ENCODE measurements at regions not wholly inside any gene's neighbourhood (a gene's known extent, or its start where the extent isn't known, plus 50 kb on each side); places are given as distances from the start of the nearest gene placed in this dataset.

DNA sequence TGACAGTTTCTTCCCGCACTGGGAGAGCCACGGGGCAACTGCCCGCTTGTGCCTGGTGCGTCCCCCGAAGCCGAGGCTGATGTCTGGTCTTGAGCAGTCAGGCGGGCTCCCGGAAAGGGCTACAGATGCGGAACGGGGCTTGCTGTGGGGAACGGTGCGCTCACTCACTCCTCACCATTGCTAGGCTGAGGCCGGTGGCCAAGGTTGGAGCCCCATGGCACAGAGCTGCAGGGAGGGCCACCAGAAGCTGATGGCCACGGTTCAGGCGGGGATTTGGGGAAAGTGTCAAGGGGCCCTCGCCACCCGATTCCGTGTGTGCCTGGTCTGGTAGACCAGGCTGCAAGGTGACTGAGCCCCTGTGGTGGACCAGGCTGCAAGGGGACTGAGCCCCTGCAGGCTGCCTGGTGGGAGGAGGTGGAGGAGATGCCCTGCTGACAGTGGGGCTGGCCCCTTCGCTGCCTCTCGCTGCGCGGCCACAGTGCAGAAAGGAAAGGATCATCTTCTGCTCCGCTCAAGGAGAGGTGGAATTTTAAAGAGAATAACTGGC is 1315.8 kb downstream of the BRD1 start:
- Histone ChIP-seq H3K4me3 (no peak overlapping the region), H3K36me3 (no peaks in the 10 kb centered on the region), H3K27me3 (peaks cover 0 to 10% (median 0%) of the 10 kb centered on the region in 4 donors), H3K9me3 (no peaks in the 10 kb centered on the region), H3K27ac (no peak overlapping the region), H3K4me1 (no peaks in the 10 kb centered on the region)
- intact Hi-C loops (cut with DNase I): no loop called here
- 89 to 100% methylated on average over 3 to 5 of the region's 23 CpGs for WGBS, 2 donors
- DNase-seq: no peak
- no peak for TF ChIP-seq POLR2A (IDR thresholded peaks at IDR 0.05)
- TF ChIP-seq CTCF (IDR thresholded peaks at IDR 0.05): no peak

GRCh38 chr22:48511211-48511610 is 1316.5 kb downstream of the BRD1 start:
- Histone ChIP-seq H3K9me3 (no peaks in the 10 kb centered on the region), H3K4me3 (no peak overlapping the region), H3K4me1 (no peaks in the 10 kb centered on the region), H3K27ac (no peak overlapping the region), H3K27me3 (peaks cover 0 to 13% (median 0%) of the 10 kb centered on the region in 4 donors), H3K36me3 (no peaks in the 10 kb centered on the region)
- WGBS, 2 donors: 55 to 80% methylated on average over 1 to 5 of the region's 7 CpGs
- intact Hi-C loops (cut with DNase I): no loop called here
- TF ChIP-seq CTCF (IDR thresholded peaks at IDR 0.05) (no peak), POLR2A (IDR thresholded peaks at IDR 0.05) (no peak)
- DNase-seq: no peak

GRCh38 chr22:48510599-48510998 is 1317.1 kb downstream of the BRD1 start:
- TF ChIP-seq CTCF (IDR thresholded peaks at IDR 0.05) (no peak), POLR2A (IDR thresholded peaks at IDR 0.05) (no peak)
- no peak for DNase-seq
- Histone ChIP-seq H3K9me3 (no peaks in the 10 kb centered on the region), H3K4me3 (no peak overlapping the region), H3K4me1 (no peaks in the 10 kb centered on the region), H3K27ac (no peak overlapping the region), H3K27me3 (peaks cover 0 to 13% (median 0%) of the 10 kb centered on the region in 4 donors), H3K36me3 (no peaks in the 10 kb centered on the region)
- intact Hi-C loops (cut with DNase I): no loop called here
- 58% methylated on average over 2 of the region's 2 CpGs; no CpG with 5 or more reads in 1 of the 2 donors for WGBS, 2 donors

DNA sequence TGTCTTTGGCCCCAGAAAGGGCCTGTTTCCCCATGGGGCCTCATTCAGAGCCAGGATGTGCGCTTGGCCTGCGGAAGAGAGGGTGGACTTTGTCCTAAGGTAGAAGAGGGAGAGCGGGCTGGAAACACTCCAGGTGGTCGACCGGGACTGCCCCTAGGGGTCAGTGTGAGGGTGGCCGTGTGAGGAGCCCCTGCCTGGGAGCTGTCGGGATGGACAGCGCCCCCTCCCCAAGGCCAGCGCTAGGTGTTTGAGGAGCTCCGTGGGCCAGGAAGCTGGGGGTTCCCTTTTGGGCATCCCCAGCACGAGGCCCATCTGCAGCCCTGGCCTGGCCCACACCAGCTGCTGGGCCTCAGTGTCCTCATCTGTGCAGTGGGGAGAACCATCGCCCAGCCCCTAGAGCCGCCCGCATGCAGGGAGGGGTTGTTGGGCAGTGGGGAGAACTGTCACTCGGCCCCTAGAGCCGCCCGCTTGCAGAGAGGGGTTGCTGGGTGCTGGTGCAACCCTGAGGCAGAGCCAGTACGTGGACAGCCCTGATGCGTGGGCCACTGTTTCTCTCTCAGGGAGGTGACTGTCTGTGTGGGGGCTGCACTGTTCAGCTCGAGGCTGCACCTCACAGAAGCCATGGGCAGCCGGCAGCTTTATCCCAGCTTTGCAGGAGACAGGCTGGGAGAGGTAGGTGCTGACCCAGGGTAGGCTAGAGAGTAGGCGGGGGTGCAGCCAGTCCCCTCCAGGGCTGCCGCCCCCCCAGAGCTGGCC is 1319.9 kb downstream of the BRD1 start:
- DNase-seq: no peak
- H3K9me3 ChIP-seq: no peaks in the 10 kb centered on the region
- intact Hi-C loops (cut with DNase I): no loop called here
- no peak overlapping the region for H3K27ac ChIP-seq
- no peaks in the 10 kb centered on the region for H3K4me1 ChIP-seq
- WGBS, 2 donors: 31 to 100% methylated on average over 1 to 5 of the region's 23 CpGs
- TF ChIP-seq POLR2A (IDR thresholded peaks at IDR 0.05) (no peak), CTCF (IDR thresholded peaks at IDR 0.05) (no peak)
- H3K27me3 ChIP-seq: peaks cover 0 to 28% (median 0%) of the 10 kb centered on the region in 4 donors
- no peaks in the 10 kb centered on the region for H3K36me3 ChIP-seq
- H3K4me3 ChIP-seq: no peak overlapping the region

GRCh38 chr22:48507171-48507570 is 1320.5 kb downstream of the BRD1 start:
- no peak for DNase-seq

More at GRCh38 chr22:48507171-48507570, 1320.5 kb downstream of the BRD1 start:
- intact Hi-C loops (cut with DNase I): no loop called here
- Histone ChIP-seq H3K27me3 (peaks cover 0 to 30% (median 0%) of the 10 kb centered on the region in 4 donors), H3K27ac (no peak overlapping the region), H3K4me1 (no peaks in the 10 kb centered on the region), H3K9me3 (no peaks in the 10 kb centered on the region), H3K36me3 (no peaks in the 10 kb centered on the region), H3K4me3 (no peak overlapping the region)
- 63 to 70% methylated on average over 4 to 8 of the region's 9 CpGs for WGBS, 2 donors
- TF ChIP-seq CTCF (IDR thresholded peaks at IDR 0.05) (no peak), POLR2A (IDR thresholded peaks at IDR 0.05) (no peak)

Measured in esophagus squamous epithelium (tissue), 5 donors.